PC-9 (cell line): ENCODE measurements at regions not wholly inside any gene's neighbourhood (a gene's known extent, or its start where the extent isn't known, plus 50 kb on each side); places are given as distances from the start of the nearest gene placed in this dataset.

Source experiments
- CTCF ChIP-seq: fragments of 200-600 bp; sonication (generic); conservative IDR thresholded peaks from 2 replicates; pipeline ENCODE4 v1.6.1; 2017; ENCODE audit warnings: mixed run types, antibody characterized with exemption, mild to moderate bottlenecking, moderate library complexity
- EZH2 ChIP-seq: fragments of 200-600 bp; sonication (generic); IDR thresholded peaks from 2 replicates; pipeline ENCODE4 v1.8.0; 2017; ENCODE audit warnings: antibody characterized with exemption, low read depth

GRCh38 chr3:44179246-44179645 lies 62.4 kb upstream of the TOPAZ1 start:
- TF ChIP-seq CTCF (no peak), EZH2 (no peak)
